LNCAP (cell line): ENCODE measurements at regions not wholly inside any gene's neighbourhood (a gene's known extent, or its start where the extent isn't known, plus 50 kb on each side); places are given as distances from the start of the nearest gene placed in this dataset.

ENCODE experiments used
- TF ChIP-seq, protein P1 (sequence below): fragments of 450-650 bp; IDR thresholded peaks from 2 replicates; pipeline ENCODE4 v1.5.1; 2017; ENCODE audit warnings: mild to moderate bottlenecking

DNA sequence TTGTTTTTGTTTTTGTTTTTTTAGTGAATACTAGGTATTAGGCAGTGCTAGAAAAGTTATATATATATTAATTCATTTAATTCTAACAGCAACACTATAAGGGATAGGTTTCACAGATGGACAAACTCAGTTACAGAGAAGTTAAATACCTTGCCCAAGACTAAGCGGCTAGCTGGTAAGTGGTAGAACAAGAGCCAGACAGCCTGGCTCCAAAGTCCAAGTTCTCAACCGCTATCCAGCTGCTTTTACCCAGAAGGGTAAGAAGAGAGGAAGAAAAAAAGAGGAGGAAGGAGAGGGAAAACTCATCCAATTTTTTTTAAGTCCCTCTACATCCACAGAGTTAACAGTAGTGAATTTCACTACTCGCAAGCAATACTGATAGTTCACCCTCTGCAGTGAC, 217.0 kb downstream of the SPRY2 start:
- TF ChIP-seq, protein P1, sequence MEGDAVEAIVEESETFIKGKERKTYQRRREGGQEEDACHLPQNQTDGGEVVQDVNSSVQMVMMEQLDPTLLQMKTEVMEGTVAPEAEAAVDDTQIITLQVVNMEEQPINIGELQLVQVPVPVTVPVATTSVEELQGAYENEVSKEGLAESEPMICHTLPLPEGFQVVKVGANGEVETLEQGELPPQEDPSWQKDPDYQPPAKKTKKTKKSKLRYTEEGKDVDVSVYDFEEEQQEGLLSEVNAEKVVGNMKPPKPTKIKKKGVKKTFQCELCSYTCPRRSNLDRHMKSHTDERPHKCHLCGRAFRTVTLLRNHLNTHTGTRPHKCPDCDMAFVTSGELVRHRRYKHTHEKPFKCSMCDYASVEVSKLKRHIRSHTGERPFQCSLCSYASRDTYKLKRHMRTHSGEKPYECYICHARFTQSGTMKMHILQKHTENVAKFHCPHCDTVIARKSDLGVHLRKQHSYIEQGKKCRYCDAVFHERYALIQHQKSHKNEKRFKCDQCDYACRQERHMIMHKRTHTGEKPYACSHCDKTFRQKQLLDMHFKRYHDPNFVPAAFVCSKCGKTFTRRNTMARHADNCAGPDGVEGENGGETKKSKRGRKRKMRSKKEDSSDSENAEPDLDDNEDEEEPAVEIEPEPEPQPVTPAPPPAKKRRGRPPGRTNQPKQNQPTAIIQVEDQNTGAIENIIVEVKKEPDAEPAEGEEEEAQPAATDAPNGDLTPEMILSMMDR: no peak

- TF ChIP-seq, protein P1: no peak
Observed at GRCh38 chr13:80121038-80121437, 219.9 kb downstream of the SPRY2 start.

- TF ChIP-seq, protein P1: no peak
Observed at GRCh38 chr13:80118506-80118905, 222.4 kb downstream of the SPRY2 start.

- TF ChIP-seq, protein P1: no peak
Observed at GRCh38 chr13:80118099-80118498, 222.8 kb downstream of the SPRY2 start.

DNA sequence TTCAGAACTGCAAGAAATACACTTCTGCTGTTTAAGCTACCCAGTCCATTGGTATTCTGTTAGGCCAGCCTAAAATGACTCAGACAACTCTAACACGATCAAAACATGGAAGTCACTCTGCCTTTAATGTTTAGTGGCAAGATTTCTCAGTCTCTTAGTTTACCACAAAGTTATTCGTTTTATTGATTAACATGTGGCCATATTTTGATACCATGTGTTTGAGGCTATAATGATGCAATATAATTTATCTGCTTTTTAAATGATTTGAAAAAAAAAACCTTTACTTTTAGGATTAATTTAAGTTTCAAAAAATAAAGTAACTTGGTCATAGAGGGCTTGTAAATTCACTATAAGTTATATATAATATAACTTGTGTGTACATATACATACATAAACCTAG, 223.4 kb downstream of the SPRY2 start:
- TF ChIP-seq, protein P1: no peak

GRCh38 chr13:80116107-80116506, 224.8 kb downstream of the SPRY2 start:
- TF ChIP-seq, protein P1: no peak

GRCh38 chr13:80115616-80116015, 225.3 kb downstream of the SPRY2 start:
- TF ChIP-seq, protein P1: no peak

DNA sequence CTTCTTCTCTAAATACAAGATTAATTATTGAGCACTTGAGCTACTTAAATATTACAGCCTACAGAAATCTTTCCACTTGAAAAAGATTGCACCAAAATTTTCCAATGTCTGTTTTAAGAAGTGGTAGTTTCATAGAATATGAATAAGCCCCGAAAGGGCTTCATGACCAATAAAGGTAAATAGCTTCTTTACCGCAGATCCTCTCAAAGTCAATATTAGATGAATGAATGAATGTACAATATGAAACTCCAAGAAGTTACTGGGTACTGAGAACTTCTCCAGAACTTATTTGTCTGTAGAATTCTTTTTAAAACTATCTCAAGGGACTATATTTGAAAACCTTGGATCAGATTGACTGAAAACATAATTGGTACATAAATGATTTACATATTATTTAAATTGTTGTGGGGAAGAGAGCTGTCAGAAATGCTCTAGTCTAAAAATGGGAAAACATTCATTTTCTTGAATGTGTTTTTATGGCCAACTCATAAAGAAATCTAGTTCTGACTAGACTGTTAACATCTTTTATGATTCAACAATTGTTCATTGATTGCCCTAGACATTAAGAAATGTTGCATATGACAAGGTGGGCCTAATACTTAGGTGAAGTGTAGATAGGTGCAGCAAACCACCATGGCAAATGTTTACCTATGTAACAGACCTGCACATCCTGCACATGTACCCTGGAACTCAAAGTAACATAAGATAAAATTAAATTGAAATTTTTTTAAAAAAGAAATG, 227.0 kb downstream of the SPRY2 start:
- TF ChIP-seq, protein P1: no peak
